BE2C (cell line): ENCODE measurements at regions not wholly inside any gene's neighbourhood (a gene's known extent, or its start where the extent isn't known, plus 50 kb on each side); places are given as distances from the start of the nearest gene placed in this dataset.

Experiments
- DNase-seq: peaks from one replicate; pipeline ENCODE4 v3.0.0-alpha.2; 2020
- H3K27me3 ChIP-seq: fragments of 250-450 bp; sonication (Bioruptor Pico); 2 replicates; pipeline ENCODE4 v1.5.1; 2020; ENCODE audit warnings: mild to moderate bottlenecking
- H3K36me3 ChIP-seq: fragments of 250-450 bp; sonication (Bioruptor Pico); 2 replicates; pipeline ENCODE4 v1.5.1; 2020; ENCODE audit warnings: mild to moderate bottlenecking
- H3K4me1 ChIP-seq: fragments of 250-450 bp; sonication (Bioruptor Pico); 2 replicates; pipeline ENCODE4 v1.5.1; 2020
- H3K4me3 ChIP-seq: 2 replicates; pipeline ENCODE4 v1.5.1; 2011; ENCODE audit warnings: low read depth, low read length
- H3K9me3 ChIP-seq: fragments of 250-450 bp; sonication (Bioruptor Pico); 2 replicates; pipeline ENCODE4 v1.5.1; 2020
- CTCF ChIP-seq: IDR thresholded peaks from 2 replicates; pipeline ENCODE4 v1.5.1; 2012; ENCODE audit warnings: mild to moderate bottlenecking, low read depth, low read length

DNA sequence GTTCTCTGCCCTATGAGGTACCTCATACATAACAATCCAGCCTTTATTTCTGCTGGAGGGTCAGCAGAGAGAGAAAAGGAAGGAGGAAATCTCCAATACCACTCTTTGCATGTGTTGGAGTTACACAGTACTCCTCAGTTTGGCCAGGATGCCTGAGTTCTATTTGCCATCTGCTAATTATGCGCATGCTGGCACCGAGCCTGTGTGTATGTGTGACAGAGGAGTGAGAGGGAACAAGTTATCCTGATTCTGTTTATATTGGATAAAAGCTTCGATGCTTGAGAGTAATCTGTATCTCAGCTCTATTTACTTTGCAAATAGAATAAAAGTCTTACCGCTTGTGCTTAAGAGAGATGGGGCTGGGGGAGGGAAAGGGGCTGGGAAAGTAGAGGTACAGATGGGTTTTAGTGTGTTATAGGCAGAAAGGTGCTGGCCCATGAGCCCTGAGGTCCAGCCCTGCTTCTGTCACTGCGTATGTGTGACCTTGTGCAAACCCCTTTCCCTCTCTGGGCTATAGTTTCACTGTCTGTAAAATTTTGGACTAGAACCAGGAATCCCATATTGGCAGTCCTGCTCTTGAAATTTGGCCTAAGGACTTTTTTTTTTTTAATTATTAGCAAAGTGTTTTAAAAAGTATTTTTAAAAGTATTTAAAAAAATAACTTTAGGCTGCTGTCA is 54.5 kb upstream of the PLXNA2 start:
- no peak for DNase-seq
- no peak overlapping the region for H3K4me3 ChIP-seq
- no peaks in the 10 kb centered on the region for H3K27me3 ChIP-seq
- peaks cover 4% of the 10 kb centered on the region for H3K4me1 ChIP-seq
- no peak for TF ChIP-seq CTCF
- no peaks in the 10 kb centered on the region for H3K9me3 ChIP-seq
- no peaks in the 10 kb centered on the region for H3K36me3 ChIP-seq

GRCh38 chr1:208300084-208300770 is 56.0 kb upstream of the PLXNA2 start:
- DNase-seq = no peak
- TF ChIP-seq CTCF = no peak
- Histone ChIP-seq H3K4me3 (no peak overlapping the region), H3K9me3 (no peaks in the 10 kb centered on the region), H3K27me3 (no peaks in the 10 kb centered on the region), H3K4me1 (peaks cover 4% of the 10 kb centered on the region), H3K36me3 (no peaks in the 10 kb centered on the region)

GRCh38 chr1:208302699-208303238 is 58.6 kb upstream of the PLXNA2 start:
- Histone ChIP-seq H3K9me3 (no peaks in the 10 kb centered on the region), H3K27me3 (no peaks in the 10 kb centered on the region), H3K36me3 (no peaks in the 10 kb centered on the region), H3K4me3 (no peak overlapping the region), H3K4me1 (peaks cover 4% of the 10 kb centered on the region)
- no peak for DNase-seq
- TF ChIP-seq CTCF = no peak

- Histone ChIP-seq H3K36me3 (no peaks in the 10 kb centered on the region), H3K27me3 (no peaks in the 10 kb centered on the region), H3K4me1 (no peaks in the 10 kb centered on the region; the same call in 1 of the 2 replicates), H3K4me3 (no peak overlapping the region), H3K9me3 (no peaks in the 10 kb centered on the region)
- no peak for TF ChIP-seq CTCF
- no peak for DNase-seq
Observed at GRCh38 chr1:208303743-208304712, 59.8 kb upstream of the PLXNA2 start.

GRCh38 chr1:208308221-208308620 is 64.0 kb upstream of the PLXNA2 start:
- DNase-seq = no peak
- Histone ChIP-seq H3K9me3 (no peaks in the 10 kb centered on the region), H3K4me3 (no peak overlapping the region), H3K4me1 (no peaks in the 10 kb centered on the region), H3K36me3 (no peaks in the 10 kb centered on the region), H3K27me3 (no peaks in the 10 kb centered on the region)
- no peak for TF ChIP-seq CTCF
